Heart left ventricle (tissue), 13 donors: ENCODE measurements at regions not wholly inside any gene's neighbourhood (a gene's known extent, or its start where the extent isn't known, plus 50 kb on each side); places are given as distances from the start of the nearest gene placed in this dataset.

ENCODE experiments used
- CTCF ChIP-seq, 12 donors: fragments of 200-600 bp; sonication (generic) in 4 of 12; IDR thresholded peaks; one replicate each; pipeline versions ENCODE4 v1.5.0 to v1.8.0; 2018 to 2022; ENCODE audit warnings: antibody characterized with exemption in 12 of 12, mild to moderate bottlenecking in 5 of 12
- POLR2A ChIP-seq, 2 donors: fragments of 450-650 bp; IDR thresholded peaks; one replicate each; pipeline ENCODE4 v1.6.1; 2017; ENCODE audit warnings: antibody characterized with exemption in 2 of 2, mild to moderate bottlenecking in 2 of 2, moderate library complexity in 2 of 2
- donor health status: ischemic (EF 13 %, LVEDD 7.1; RV severe dilation, severe dysfunction).
- donor health status: DM: no; HTN: yes; CAD: no.
- donor health status: DM: no; HTN: no; CAD: no.
- donor health status: ischemic (EF 25% LVEDD 6.9; RV normal size, moderate dysfunction).
- donor health status: ischemic (EF 25% LVEDD 5.7; RV mildly dilated, moderate dysfunction).
- donor health status: ischemic (EF 35%, LVEDD 5.7; RV mildly dilated, moderate dysfunction).
- donor health status: nonischemic (EF 11% LVEDD 7.7; RV severe dilation, severe dysfunction).
- donor health status: DM: yes; HTN: yes; CAD: no.
- donor health status: PGD.
- donor health status: ischemic (EF 29% LVEDD 5.4; RV normal size, mild dysfunction).
- donor health status: nonischemic (EF 23%, LVEDD 6.1; RV moderate dilation, normal function).

GRCh38 chr16:72357910-72358309 lies 186.0 kb upstream of the PMFBP1 start:
- TF ChIP-seq CTCF (IDR thresholded peaks at IDR 0.05) (no peak), POLR2A (IDR thresholded peaks at IDR 0.05) (no peak)
